GM12891 (cell line): ENCODE measurements at regions not wholly inside any gene's neighbourhood (a gene's known extent, or its start where the extent isn't known, plus 50 kb on each side); places are given as distances from the start of the nearest gene placed in this dataset.

Experiments used
- DNase-seq: peaks from one replicate; pipeline ENCODE4 v3.0.0; 2011; ENCODE audit warnings: low spot score; ENCODE audit not compliant: insufficient read length
- FAIRE-seq: peaks from 2 replicates; lab custom pipeline; 2011; peaks lifted over from hg19 to GRCh38; lab: Jason Lieb, UNC
- PAX5 ChIP-seq: IDR thresholded peaks from 2 replicates; pipeline ENCODE4 v1.6.1; 2011; ENCODE audit warnings: low read length, moderate library complexity, mild to moderate bottlenecking; ENCODE audit not compliant: insufficient read depth, severe bottlenecking
- POLR2A ChIP-seq: IDR thresholded peaks from 2 replicates; pipeline ENCODE4 v1.6.1; 2011; ENCODE audit warnings: low read depth, low read length, control low read depth
- POLR2AphosphoS5 ChIP-seq: IDR thresholded peaks from 2 replicates; pipeline ENCODE4 v1.6.1; 2011; ENCODE audit warnings: low read depth, low read length, control low read depth
- POU2F2 ChIP-seq: IDR thresholded peaks from 2 replicates; pipeline ENCODE4 v1.6.1; 2011; ENCODE audit warnings: low read depth, mild to moderate bottlenecking, control low read depth, low read length, moderate library complexity
- SPI1 ChIP-seq: IDR thresholded peaks from 2 replicates; pipeline ENCODE4 v1.6.1; 2011; ENCODE audit warnings: low read depth, low read length, control low read depth
- TAF1 ChIP-seq: IDR thresholded peaks from 2 replicates; pipeline ENCODE4 v1.6.1; 2011; ENCODE audit warnings: low read depth, low read length, control low read depth

DNA sequence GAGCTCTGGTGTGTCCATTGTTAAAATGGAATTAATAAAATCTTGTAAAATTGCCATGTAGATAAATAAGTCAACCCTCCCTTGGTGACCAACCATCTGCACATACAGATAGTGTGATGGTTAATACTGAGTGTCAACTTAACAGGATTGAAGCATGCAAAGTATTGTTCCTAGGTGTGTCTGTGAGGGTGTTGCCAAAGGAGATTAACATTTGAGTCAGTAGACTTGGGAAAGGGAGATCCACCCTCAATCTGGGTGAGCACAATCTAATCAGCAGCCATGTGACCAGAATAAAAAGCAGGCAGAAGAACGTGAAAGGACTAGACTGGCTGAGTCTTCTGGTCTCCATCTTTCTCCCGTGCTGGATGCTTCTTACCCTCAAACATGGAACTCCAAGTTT, 174.8 kb downstream of the LTN1 start:
- no peak for DNase-seq
- no peak for FAIRE-seq
- no peak for TF ChIP-seq SPI1
- TF ChIP-seq TAF1, result no peak

DNA sequence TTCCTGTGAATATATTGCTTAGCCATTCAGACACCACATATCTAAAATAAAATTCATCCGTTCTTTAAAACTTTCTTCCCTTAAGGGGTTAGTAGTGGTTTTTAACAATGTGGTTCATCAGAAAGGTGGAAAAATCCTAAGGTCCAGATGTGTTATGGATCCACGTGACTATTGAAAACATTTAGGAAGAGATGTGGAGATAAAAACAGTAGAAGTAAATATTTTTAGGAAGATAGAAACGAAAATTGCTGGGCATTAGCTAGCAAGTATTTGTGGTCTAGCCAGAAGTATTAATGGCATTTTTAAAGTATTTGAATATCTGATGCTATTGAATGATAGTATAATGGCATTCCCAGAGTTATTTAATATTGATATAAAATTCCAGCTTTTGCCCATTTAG, 180.8 kb downstream of the LTN1 start:
- FAIRE-seq (no peak), DNase-seq (no peak)
- TF ChIP-seq SPI1 (no peak), POLR2AphosphoS5 (no peak), PAX5 (no peak), TAF1 (no peak), POU2F2 (no peak), POLR2A (no peak)

DNA sequence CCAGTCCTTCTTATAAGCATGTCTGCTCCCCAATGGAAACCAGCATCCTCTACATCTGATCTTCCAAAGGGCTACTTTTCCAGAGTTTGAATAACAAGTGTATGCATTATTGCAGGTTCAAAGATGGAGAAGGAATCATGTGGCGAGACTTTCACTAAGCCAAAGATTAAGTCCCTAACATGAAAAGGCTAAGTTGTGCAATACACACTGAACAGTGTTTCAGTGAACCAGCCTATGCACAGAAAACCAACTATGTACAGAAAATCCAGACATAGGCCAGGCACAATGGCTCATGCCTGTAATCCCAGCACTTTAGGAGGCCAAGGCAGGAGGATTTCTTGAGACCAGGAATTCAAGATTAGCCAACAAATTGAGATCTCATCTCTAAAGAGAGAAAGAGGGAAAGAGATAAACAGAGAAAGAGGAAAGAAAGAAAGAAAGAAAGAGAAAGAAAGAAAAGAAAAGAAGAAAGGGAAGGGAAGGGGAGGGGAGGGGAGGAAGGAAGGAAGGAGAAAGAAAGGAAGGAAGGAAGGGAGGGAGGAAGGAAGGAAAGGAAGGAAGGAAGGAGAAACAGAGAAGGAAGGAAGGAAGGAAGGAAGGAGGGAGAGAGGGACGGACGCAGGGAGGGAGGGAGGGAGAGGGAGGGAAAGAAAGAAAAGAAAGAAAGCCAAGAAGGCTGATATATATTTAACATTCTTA, 181.7 kb downstream of the LTN1 start:
- FAIRE-seq (no peak), DNase-seq (no peak)
- TF ChIP-seq POLR2A, result no peak
- TF ChIP-seq SPI1, result no peak
- no peak for TF ChIP-seq TAF1
- no peak for TF ChIP-seq POLR2AphosphoS5
- no peak for TF ChIP-seq PAX5
- TF ChIP-seq POU2F2, result no peak

DNA sequence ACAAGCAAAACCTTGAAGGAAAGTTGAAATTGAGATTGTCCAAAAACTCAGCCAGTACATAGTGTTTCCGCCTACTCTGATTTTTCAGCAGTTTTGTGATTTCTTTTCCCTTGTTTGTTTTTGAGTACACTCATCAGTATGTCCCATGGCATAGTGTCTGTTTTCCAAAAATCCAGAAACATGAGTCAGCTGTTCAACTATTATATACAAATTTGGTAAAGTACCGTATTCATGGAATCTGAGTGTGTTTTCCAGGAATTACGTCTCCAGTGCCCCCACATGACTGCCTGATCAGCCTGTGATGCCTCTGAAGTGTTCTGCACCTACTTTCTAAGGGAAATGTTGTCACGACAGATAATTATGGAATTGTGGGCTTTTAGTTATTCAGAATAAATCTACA, 186.8 kb downstream of the LTN1 start:
- TF ChIP-seq POU2F2, result no peak
- DNase-seq (no peak), FAIRE-seq (no peak)

DNA sequence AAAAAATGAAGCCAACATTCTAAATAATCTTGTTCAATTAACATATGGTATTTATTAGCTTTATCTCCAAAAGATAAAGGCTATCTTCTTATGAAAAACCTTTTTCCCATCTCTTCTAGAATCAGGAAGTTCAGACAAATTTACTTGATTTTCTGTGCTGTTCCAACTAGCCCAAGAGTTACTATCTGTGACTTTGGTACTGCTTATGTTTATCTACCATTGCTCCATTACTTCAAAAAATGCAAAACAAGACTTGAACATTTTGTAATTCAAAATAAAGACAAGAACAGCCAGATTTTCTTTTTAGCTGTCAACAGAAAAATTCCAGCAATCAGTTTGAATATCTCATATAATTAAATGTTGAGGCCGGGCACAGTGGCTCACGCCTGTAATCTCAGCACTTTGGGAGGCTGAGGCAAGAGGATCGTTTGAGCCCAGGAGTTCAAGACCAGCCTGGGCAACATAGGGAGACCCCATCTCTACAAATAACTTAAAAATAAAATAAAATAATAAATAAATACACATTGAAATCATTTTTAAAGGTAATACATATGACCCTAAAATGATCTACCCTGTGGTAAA, 188.5 kb downstream of the LTN1 start:
- DNase-seq, result no peak
- FAIRE-seq, result no peak
- TF ChIP-seq POLR2AphosphoS5 (no peak), TAF1 (no peak)

DNA sequence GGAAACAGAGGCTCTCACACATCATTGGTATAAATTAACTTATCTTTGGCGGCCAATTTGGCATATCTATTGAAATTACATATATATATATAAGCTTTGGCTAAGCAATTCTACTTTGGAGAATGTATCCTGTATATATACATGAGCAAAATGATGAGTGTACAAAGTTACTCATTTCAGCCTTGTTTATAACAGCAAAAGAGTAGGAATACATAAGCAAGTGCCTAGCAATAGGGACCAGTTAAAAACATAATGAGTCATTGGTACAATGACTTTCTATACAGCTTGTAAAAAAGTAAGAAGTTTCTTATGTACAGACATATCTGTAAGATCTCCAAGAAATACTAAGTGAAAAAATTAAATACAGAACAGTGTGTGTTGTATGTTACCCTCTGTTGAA, 190.8 kb downstream of the LTN1 start:
- no peak for TF ChIP-seq TAF1
- no peak for TF ChIP-seq POLR2A
- no peak for TF ChIP-seq PAX5
- no peak for TF ChIP-seq POLR2AphosphoS5
- TF ChIP-seq SPI1, result no peak
- no peak for TF ChIP-seq POU2F2
- DNase-seq (no peak), FAIRE-seq (no peak)

DNA sequence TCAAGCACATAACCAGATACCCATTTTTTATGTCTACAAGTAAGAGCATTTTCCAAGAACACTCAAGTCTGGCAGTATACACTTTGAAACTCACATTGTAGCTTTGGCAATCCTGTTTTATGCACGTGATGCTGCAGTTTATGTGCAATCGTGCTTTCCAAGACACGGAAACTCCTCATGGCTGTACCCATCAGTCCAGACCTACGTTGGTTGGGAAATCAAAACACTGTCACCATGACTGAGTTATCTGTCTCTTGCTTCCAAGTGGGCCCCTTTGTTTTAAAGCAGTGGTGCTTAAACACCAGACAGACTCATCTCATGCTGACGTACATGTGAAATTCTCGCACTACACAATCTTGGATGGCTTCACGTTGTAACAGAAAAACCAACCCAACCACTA, 192.8 kb downstream of the LTN1 start:
- FAIRE-seq (no peak), DNase-seq (no peak)
- TF ChIP-seq POLR2AphosphoS5 (no peak), POLR2A (no peak), POU2F2 (no peak), SPI1 (no peak)

DNA sequence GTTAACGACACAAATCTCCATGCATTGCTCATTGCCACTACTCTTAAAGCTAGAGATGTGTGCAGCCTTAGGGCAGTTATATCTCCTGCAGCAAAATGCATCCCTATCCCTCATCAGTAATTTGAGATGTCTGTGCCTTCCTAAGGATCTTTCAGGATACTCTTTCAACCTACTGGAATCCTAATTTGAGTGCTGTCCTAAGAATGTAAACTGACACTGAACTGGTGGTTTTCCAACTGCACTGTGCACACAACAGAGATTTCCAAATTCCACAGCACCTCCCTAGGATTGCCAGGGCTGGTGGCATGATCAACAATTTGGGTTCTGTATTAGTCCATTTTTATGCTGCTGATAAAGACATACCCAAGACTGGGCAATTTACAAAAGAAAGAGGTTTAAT, 193.9 kb downstream of the LTN1 start:
- DNase-seq (no peak), FAIRE-seq (no peak)
- TF ChIP-seq PAX5 (no peak), POLR2AphosphoS5 (no peak), POU2F2 (no peak), POLR2A (no peak), SPI1 (no peak), TAF1 (no peak)

DNA sequence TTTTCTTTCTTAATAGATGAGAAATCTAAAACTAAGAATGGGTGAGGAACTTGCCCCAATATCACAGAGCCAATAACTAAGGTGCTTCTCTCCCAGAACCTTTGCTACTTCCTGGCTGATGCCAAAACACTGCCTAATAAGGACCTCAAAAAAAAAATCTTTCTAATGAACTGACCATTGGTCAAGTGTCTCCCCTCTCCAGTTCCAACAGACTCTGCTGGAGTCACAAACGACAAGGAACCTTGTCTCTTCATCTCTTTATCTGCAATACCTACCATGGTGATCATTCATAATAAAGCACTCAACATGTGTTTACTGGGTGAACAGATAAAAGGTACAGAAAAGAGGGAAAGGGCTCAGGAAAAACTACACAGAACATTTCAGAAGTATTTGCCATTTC, 197.4 kb downstream of the LTN1 start:
- TF ChIP-seq POU2F2 (no peak), TAF1 (no peak), SPI1 (no peak), POLR2AphosphoS5 (no peak)
- DNase-seq, result no peak
- FAIRE-seq, result no peak

DNA sequence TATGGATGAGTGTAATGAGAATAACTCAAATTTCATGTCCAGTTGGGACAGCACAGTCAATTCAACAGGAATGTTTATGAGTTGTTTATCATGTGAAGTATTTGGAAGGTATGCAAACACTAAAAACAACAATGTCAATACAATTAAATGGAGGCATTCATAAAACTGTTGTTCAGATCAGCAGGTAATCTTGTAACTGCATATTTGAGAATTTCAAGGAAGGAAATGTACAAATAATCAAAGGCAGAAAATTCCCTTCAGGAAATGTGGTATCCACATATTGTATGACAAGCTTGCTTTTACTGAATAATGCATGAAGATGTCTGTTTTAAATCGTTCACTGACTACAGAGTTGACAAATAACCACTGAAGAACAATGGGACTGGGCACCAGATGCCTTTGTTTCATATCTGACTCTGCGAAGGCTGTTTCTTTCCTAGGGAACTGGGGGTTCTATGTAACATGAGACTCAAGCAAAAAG, 198.3 kb downstream of the LTN1 start:
- TF ChIP-seq POLR2AphosphoS5, result no peak
- no peak for TF ChIP-seq SPI1
- no peak for TF ChIP-seq PAX5
- TF ChIP-seq TAF1, result no peak
- no peak for TF ChIP-seq POU2F2
- no peak for TF ChIP-seq POLR2A
- FAIRE-seq (no peak), DNase-seq (no peak)
